T1000 (cell line): ENCODE measurements at regions not wholly inside any gene's neighbourhood (a gene's known extent, or its start where the extent isn't known, plus 50 kb on each side); places are given as distances from the start of the nearest gene placed in this dataset.
"Not testable (repeated sequence)": the region's sequence is repeated elsewhere in the genome, so short reads cannot be mapped to it uniquely, and the experiment has no call there.

Experiments
- DNase-seq: peaks from one replicate; lab custom pipeline; 2025; ENCODE audit warnings: mixed read lengths; lab: John Stamatoyannopoulos, UW

GRCh38 chrX:110519501-110519900 lies 160.9 kb downstream of the RTL9 start:
- DNase-seq = no peak

- DNase-seq = no peak
Observed at GRCh38 chrX:110519906-110520452, 161.3 kb downstream of the RTL9 start.

GRCh38 chrX:110520652-110521051 lies 162.0 kb downstream of the RTL9 start:
- DNase-seq = not testable (repeated sequence)

- DNase-seq = no peak
Observed at GRCh38 chrX:110531873-110532580, 173.4 kb downstream of the RTL9 start.

- no peak for DNase-seq
Observed at GRCh38 chrX:110532581-110532931, 173.9 kb downstream of the RTL9 start.

- no peak for DNase-seq
Observed at GRCh38 chrX:110536816-110537215, 178.2 kb downstream of the RTL9 start.

GRCh38 chrX:110541266-110541665 lies 182.6 kb downstream of the RTL9 start:
- no peak for DNase-seq

GRCh38 chrX:110550854-110551253 lies 192.2 kb downstream of the RTL9 start:
- DNase-seq = not testable (repeated sequence)

- DNase-seq = no peak
Observed at GRCh38 chrX:110557864-110558263, 199.2 kb downstream of the RTL9 start.

- no peak for DNase-seq
Observed at GRCh38 chrX:110558406-110558805, 199.8 kb downstream of the RTL9 start.

GRCh38 chrX:110561034-110561433 lies 202.4 kb downstream of the RTL9 start:
- DNase-seq = peak; percentile 18

GRCh38 chrX:110563282-110563681 lies 204.6 kb downstream of the RTL9 start:
- no peak for DNase-seq

GRCh38 chrX:110568441-110568840 lies 209.8 kb downstream of the RTL9 start:
- DNase-seq = no peak

GRCh38 chrX:110569506-110569905 lies 210.9 kb downstream of the RTL9 start:
- no peak for DNase-seq

- DNase-seq = no peak
Observed at GRCh38 chrX:110578270-110578669, 217.3 kb downstream of the CHRDL1 start.

- no peak for DNase-seq
Observed at GRCh38 chrX:110584083-110584482, 211.5 kb downstream of the CHRDL1 start.

GRCh38 chrX:110588164-110588563 lies 207.5 kb downstream of the CHRDL1 start:
- DNase-seq = no peak

- no peak for DNase-seq
Observed at GRCh38 chrX:110588853-110589252, 206.8 kb downstream of the CHRDL1 start.

GRCh38 chrX:110600745-110601310 lies 194.8 kb downstream of the CHRDL1 start:
- DNase-seq = peak; percentile 1

GRCh38 chrX:110614596-110614995 lies 181.0 kb downstream of the CHRDL1 start:
- DNase-seq = no peak
